ENCODE measurements at regions not wholly inside any gene's neighbourhood (a gene's known extent, or its start where the extent isn't known, plus 50 kb on each side); places are given as distances from the start of the nearest gene placed in this dataset.

DNA sequence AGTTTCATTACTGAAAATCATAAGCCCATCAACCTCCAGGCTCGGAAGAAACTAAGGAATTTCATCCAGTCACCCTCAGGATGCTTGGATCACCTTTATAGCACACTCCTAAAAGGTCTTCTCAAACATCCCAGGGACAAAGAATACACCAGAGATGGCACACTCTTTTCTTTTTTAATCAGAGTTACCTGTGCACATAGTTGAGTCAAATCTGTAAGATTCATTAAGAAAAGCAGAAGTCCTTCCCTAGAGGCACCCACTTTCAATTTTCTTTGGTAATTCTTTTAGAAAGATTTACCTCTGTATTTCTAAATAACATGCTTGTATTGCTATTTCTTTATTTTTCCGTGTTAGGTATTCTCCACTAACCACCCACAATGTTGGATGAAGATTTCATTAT, 50.6 kb upstream of the IL6 start:
- Mint-ChIP-seq H3K4me1 (peaks cover 96% of the 10 kb centered on the region), H3K27me3 (no peaks in the 10 kb centered on the region), H3K4me3 (peak overlapping the region; percentile 59), H3K27ac (peak overlapping the region; percentile 95), H3K9me3 (peaks cover 3% of the 10 kb centered on the region), H3K36me3 (peaks cover 28% of the 10 kb centered on the region)
- no peak for DNase-seq
- CTCF ChIA-PET: interaction anchor here (1.1 kb wide), 1 partner anchor 116 kb away, joined by 3 read pairs; no protein-coding TSS in a partner anchor

DNA sequence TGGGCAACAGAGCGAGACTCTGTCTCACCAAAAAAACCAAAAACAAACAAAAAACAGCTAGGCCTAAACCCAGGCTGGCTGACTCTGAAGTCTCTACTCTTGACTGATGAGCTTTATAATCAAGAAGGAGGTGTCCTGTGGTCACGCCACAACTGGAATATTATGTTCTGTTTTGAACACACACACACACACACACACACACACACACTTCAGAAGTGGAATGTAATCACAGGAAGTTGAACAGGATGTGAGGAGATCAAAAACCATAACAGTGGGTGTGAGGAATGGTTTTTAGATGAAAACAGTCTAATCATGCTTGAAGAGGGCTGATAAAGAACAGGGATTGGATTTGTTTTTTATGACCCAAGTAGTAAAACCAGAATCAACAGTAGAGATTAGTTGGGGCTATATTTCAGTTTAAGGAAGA, 51.1 kb upstream of the IL6 start:
- peaks cover 97% of the 10 kb centered on the region for H3K4me1 Mint-ChIP-seq

DNA sequence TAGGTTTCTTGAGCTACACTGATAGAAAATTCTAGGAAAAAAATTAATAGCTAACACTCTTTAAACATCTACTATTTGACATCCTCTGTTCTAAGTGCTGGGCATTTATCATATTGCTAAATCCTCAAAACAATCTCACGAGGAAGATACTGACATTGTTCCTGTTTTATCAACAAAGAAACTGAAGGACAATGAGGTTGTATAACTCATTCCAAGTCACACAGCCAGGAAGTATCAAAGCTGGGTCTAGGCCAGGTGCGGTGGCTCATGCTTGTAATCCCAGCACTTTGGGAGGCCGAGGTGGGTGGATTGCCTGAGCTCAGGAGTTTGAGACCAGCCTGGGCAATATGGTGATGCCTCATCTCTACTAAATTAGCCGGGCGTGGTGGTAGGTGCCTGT, 51.6 kb upstream of the IL6 start:
- peak overlapping the region; percentile 95 for H3K27ac Mint-ChIP-seq
- CTCF ChIA-PET: interaction anchor here (0.7 to 1.2 kb wide), 4 partner anchors 9 to 115 kb away, joined by 3 to 4 read pairs (median 4); no protein-coding TSS in a partner anchor
- DNase-seq: no peak
- peaks cover 5% of the 10 kb centered on the region for H3K27me3 Mint-ChIP-seq
- H3K4me1 Mint-ChIP-seq: peaks cover 94% of the 10 kb centered on the region
- peaks cover 3% of the 10 kb centered on the region for H3K9me3 Mint-ChIP-seq
- peaks cover 25% of the 10 kb centered on the region for H3K36me3 Mint-ChIP-seq
- no peak overlapping the region for H3K4me3 Mint-ChIP-seq

More for the DNA sequence above, 51.1 kb upstream of the IL6 start:
- Mint-ChIP-seq H3K36me3 (peaks cover 25% of the 10 kb centered on the region), H3K27ac (peak overlapping the region; percentile 95), H3K4me3 (peak overlapping the region; percentile 59), H3K9me3 (peaks cover 3% of the 10 kb centered on the region), H3K27me3 (peaks cover 3% of the 10 kb centered on the region)
- CTCF ChIA-PET: interaction anchor here (1.1 to 1.2 kb wide), 3 partner anchors 9 to 116 kb away, joined by 3 to 4 read pairs (median 4); no protein-coding TSS in a partner anchor
- peak; percentile 77 for DNase-seq

DNA sequence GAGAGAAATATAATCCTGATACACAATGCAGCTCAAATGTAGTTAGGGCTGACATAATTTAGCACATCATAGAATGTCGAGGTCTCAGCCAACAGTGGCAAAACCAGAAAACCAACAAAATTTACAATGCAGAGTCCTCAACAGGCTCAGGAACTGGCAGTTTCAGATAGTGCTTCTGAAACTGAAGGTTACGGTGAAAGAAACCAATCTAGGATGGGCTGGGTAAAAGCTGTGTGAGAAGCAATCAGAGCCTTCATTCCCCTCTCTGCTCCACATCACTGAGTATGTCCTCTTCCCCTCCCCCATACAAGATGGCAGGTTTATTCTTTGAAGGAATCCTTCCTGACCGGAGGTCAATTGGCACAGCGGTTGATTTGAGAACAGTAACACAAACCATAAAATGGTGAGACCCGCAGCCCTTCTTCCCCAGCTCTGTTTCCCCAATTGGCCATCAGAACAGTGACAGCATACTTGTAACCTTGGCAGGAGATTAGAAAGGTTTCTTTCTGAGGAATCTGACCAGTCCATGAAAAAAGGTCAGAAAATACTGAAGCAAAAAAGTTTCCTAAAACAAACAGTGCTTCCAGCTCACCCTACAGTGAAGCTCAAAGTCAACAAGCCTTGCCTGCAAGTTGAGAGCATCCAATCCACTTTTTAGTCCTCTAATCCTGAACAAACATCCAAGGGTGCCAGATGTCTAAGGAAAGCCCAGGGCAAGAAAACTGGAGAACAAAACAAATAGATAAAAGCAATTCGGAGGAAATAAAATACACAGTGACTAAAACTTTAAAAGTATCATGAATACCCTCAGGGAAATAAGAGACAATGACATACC, 53.9 kb upstream of the IL6 start:
- H3K4me3 Mint-ChIP-seq: peak overlapping the region; percentile 19
- DNase-seq: peak; percentile 44
- H3K4me1 Mint-ChIP-seq: peaks cover 79% of the 10 kb centered on the region
- H3K27ac Mint-ChIP-seq: peak overlapping the region; percentile 91
- H3K27me3 Mint-ChIP-seq: peaks cover 21% of the 10 kb centered on the region
- H3K9me3 Mint-ChIP-seq: peaks cover 3% of the 10 kb centered on the region
- CTCF ChIA-PET: interaction anchor here (0.9 to 1.3 kb wide), 4 partner anchors 54 to 114 kb away, joined by 3 to 6 read pairs (median 3); partner anchors contain the start of gene IL6
- peaks cover 28% of the 10 kb centered on the region for H3K36me3 Mint-ChIP-seq

- no peak overlapping the region for H3K4me3 Mint-ChIP-seq
- DNase-seq: no peak
- H3K4me1 Mint-ChIP-seq: peaks cover 79% of the 10 kb centered on the region
- H3K27ac Mint-ChIP-seq: peak overlapping the region; percentile 91
- peaks cover 34% of the 10 kb centered on the region for H3K36me3 Mint-ChIP-seq
- H3K9me3 Mint-ChIP-seq: peaks cover 3% of the 10 kb centered on the region
- H3K27me3 Mint-ChIP-seq: peaks cover 22% of the 10 kb centered on the region
- CTCF ChIA-PET: interaction anchor here (0.7 to 1.2 kb wide), 3 partner anchors 9 to 170 kb away, joined by 3 read pairs; no protein-coding TSS in a partner anchor
These were observed 55.7 kb upstream of the IL6 start for GRCh38 chr7:22671177-22671879.

DNA sequence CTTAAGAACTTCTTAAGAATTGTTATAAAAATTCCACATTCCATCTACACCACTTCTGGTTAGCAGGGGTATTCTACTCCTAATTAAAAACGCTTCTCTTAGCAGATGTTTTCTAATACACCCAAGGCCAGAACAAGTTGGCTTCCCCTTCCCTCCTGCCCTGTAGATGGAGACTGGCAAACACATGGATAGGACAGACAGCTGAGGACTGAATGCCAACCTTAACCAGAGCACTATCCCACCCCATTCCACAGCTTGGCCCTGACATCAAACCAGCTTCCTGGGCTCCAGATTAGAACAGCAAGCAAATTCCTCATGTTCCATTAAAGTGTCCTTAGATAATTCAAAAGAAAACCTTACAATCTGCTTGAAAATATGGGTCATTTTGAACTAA, 56.6 kb upstream of the IL6 start:
- Mint-ChIP-seq H3K9me3 (peaks cover 9% of the 10 kb centered on the region), H3K4me1 (peaks cover 78% of the 10 kb centered on the region), H3K36me3 (peaks cover 35% of the 10 kb centered on the region), H3K27me3 (peaks cover 22% of the 10 kb centered on the region), H3K4me3 (no peak overlapping the region), H3K27ac (no peak overlapping the region)
- DNase-seq: no peak
- CTCF ChIA-PET: interaction anchor here (0.7 to 1.0 kb wide), 2 partner anchors 9 to 171 kb away, joined by 3 read pairs; no protein-coding TSS in a partner anchor

DNA sequence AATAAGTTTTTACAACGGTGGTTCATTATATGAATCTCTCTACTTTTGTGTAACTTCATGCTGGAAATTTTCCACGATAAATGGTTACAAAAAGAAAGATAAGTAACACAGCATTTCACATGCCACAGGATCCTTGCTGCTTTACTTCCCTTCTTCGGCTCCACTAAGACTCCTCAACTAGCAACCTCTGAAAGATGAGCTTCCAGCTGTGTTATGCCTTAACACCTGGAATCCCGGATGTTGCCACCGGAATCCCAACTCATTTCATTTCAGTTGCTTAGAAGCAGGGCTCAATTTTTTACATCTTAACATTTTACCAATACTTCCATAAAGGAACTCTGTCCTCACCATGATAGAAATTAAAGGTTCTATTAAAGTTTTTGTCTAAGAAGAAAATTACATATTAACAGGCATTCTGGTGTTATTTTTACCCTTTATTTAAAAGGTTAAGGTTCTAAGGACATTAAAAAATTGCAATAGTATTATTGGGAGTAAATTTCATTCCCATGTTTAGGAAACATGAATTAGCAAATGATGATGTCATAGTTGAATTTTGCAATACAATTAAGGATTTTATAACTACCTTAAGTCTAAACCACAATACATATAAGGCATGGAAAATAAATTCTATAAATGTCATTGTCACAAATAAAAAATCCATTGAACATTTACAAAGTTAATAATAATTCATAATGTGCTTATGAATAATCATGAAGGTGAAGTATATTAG, 57.1 kb upstream of the IL6 start:
- Mint-ChIP-seq H3K9me3 (peaks cover 9% of the 10 kb centered on the region), H3K27me3 (peaks cover 22% of the 10 kb centered on the region), H3K4me1 (peaks cover 72% of the 10 kb centered on the region), H3K4me3 (no peak overlapping the region), H3K27ac (no peak overlapping the region), H3K36me3 (peaks cover 34% of the 10 kb centered on the region)
- CTCF ChIA-PET: interaction anchor here (1.0 kb wide), 1 partner anchor 9 kb away, joined by 3 read pairs; no protein-coding TSS in a partner anchor
- DNase-seq: no peak

- peaks cover 29% of the 10 kb centered on the region for H3K36me3 Mint-ChIP-seq
- peaks cover 71% of the 10 kb centered on the region for H3K4me1 Mint-ChIP-seq
- no peak overlapping the region for H3K27ac Mint-ChIP-seq
- CTCF ChIA-PET: no interaction called here
- H3K9me3 Mint-ChIP-seq: peaks cover 9% of the 10 kb centered on the region
- no peak overlapping the region for H3K4me3 Mint-ChIP-seq
- H3K27me3 Mint-ChIP-seq: peaks cover 22% of the 10 kb centered on the region
- no peak for DNase-seq
These were observed 58.0 kb upstream of the IL6 start for GRCh38 chr7:22668971-22669401.

GRCh38 chr7:22667562-22668239, 59.3 kb upstream of the IL6 start:
- Mint-ChIP-seq H3K4me3 (no peak overlapping the region), H3K27me3 (peaks cover 22% of the 10 kb centered on the region), H3K36me3 (peaks cover 17% of the 10 kb centered on the region), H3K4me1 (peaks cover 70% of the 10 kb centered on the region), H3K9me3 (peaks cover 6% of the 10 kb centered on the region), H3K27ac (peak overlapping the region; percentile 52)
- DNase-seq: no peak
- CTCF ChIA-PET: interaction anchor here (0.7 kb wide), 1 partner anchor 96 kb away, joined by 3 read pairs; no protein-coding TSS in a partner anchor

GRCh38 chr7:22667187-22667561, 59.8 kb upstream of the IL6 start:
- peaks cover 6% of the 10 kb centered on the region for H3K9me3 Mint-ChIP-seq
- no peak overlapping the region for H3K27ac Mint-ChIP-seq
- H3K36me3 Mint-ChIP-seq: peaks cover 17% of the 10 kb centered on the region
- DNase-seq: no peak
- H3K4me1 Mint-ChIP-seq: peaks cover 70% of the 10 kb centered on the region
- H3K4me3 Mint-ChIP-seq: no peak overlapping the region
- CTCF ChIA-PET: interaction anchor here (0.9 kb wide), 1 partner anchor 8 kb away, joined by 4 read pairs; no protein-coding TSS in a partner anchor
- peaks cover 22% of the 10 kb centered on the region for H3K27me3 Mint-ChIP-seq

DNA sequence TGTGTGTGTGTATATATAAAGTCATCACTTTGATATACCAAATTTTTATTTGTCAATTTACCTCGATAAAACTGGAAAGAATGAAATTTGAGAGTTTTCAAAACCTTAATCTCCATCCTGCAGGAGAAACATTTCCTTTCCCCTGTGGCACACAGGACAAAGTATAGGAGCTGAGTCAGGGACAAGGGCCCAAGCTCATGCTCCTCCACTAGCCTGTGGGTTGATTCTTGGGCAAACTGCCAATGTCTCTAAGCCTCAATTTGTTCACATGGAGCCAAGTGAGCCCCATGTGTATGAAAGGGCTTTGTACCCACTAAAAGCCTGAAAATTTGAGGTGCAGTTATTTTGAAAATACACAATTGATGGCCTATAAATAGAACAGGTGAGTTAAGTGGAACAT, 60.3 kb upstream of the IL6 start:
- no peak overlapping the region for H3K4me3 Mint-ChIP-seq
- no peak overlapping the region for H3K27ac Mint-ChIP-seq
- peaks cover 68% of the 10 kb centered on the region for H3K4me1 Mint-ChIP-seq
- H3K9me3 Mint-ChIP-seq: peaks cover 6% of the 10 kb centered on the region
- peaks cover 22% of the 10 kb centered on the region for H3K27me3 Mint-ChIP-seq
- CTCF ChIA-PET: interaction anchor here (0.9 kb wide), 1 partner anchor 8 kb away, joined by 4 read pairs; no protein-coding TSS in a partner anchor
- peaks cover 17% of the 10 kb centered on the region for H3K36me3 Mint-ChIP-seq
- DNase-seq: no peak

- no peak overlapping the region for H3K4me3 Mint-ChIP-seq
- H3K9me3 Mint-ChIP-seq: peaks cover 6% of the 10 kb centered on the region
- peaks cover 19% of the 10 kb centered on the region for H3K36me3 Mint-ChIP-seq
- no peak overlapping the region for H3K27ac Mint-ChIP-seq
- peak; percentile 49 for DNase-seq
- H3K27me3 Mint-ChIP-seq: peaks cover 19% of the 10 kb centered on the region
- H3K4me1 Mint-ChIP-seq: peaks cover 60% of the 10 kb centered on the region
- CTCF ChIA-PET: no interaction called here
These were observed 61.1 kb upstream of the IL6 start for GRCh38 chr7:22665923-22666322.
